Smooth muscle cell (in vitro differentiated cells): ENCODE measurements at regions not wholly inside any gene's neighbourhood (a gene's known extent, or its start where the extent isn't known, plus 50 kb on each side); places are given as distances from the start of the nearest gene placed in this dataset.

Experiments
- DNase-seq: peaks from one replicate; lab custom pipeline; 2025; ENCODE audit not compliant: unreplicated experiment; lab: John Stamatoyannopoulos, UW
- H2AFZ ChIP-seq: fragments of 200-600 bp; sonication (generic); 2 replicates; pipeline ENCODE4 v1.6.0; 2016; ENCODE audit warnings: antibody characterized with exemption, low read depth, mild to moderate bottlenecking
- H3F3A ChIP-seq: fragments of 200-600 bp; sonication (generic); 2 replicates; pipeline ENCODE4 v1.6.0; 2017; ENCODE audit warnings: antibody characterized with exemption, low read depth
- H3K27ac ChIP-seq: fragments of 200-600 bp; sonication (generic); 2 replicates; pipeline ENCODE4 v1.5.1; 2016; ENCODE audit warnings: low read depth, mild to moderate bottlenecking
- H3K27me3 ChIP-seq: fragments of 200-600 bp; sonication (generic); 2 replicates; pipeline ENCODE4 v1.6.1; 2016; ENCODE audit warnings: low read depth, mild to moderate bottlenecking
- H3K36me3 ChIP-seq: fragments of 200-600 bp; sonication (generic); 2 replicates; pipeline ENCODE4 v1.5.1; 2016; ENCODE audit warnings: low read depth
- H3K4me1 ChIP-seq: fragments of 200-600 bp; sonication (generic); 2 replicates; pipeline ENCODE4 v1.5.1; 2016; ENCODE audit warnings: low read depth
- H3K4me2 ChIP-seq: fragments of 200-600 bp; sonication (generic); 2 replicates; pipeline ENCODE4 v1.6.0; 2016; ENCODE audit warnings: mild to moderate bottlenecking
- H3K4me3 ChIP-seq: fragments of 200-600 bp; sonication (generic); 2 replicates; pipeline ENCODE4 v1.5.1; 2016; ENCODE audit warnings: mild to moderate bottlenecking
- H3K79me2 ChIP-seq: fragments of 200-600 bp; sonication (generic); 2 replicates; pipeline ENCODE4 v1.6.0; 2016; ENCODE audit warnings: low read depth, mild to moderate bottlenecking
- H3K9ac ChIP-seq: fragments of 200-600 bp; sonication (generic); 2 replicates; pipeline ENCODE4 v1.6.0; 2016; ENCODE audit warnings: low read depth
- H3K9me3 ChIP-seq: fragments of 200-600 bp; sonication (generic); replicated peaks from 2 replicates; pipeline ENCODE4 v1.5.1; 2016; ENCODE audit warnings: low read depth
- H4K20me1 ChIP-seq: fragments of 200-600 bp; sonication (generic); 2 replicates; pipeline ENCODE4 v1.6.0; 2016; ENCODE audit warnings: low read depth
- WGBS: methylation state at CpG from one replicate; pipeline ENCODE4 v1.1.7; 2016; ENCODE audit warnings: low lambda C conversion rate; 5-methylcytosine and 5-hydroxymethylcytosine counted together
- TF ChIP-seq, protein P1 (sequence below): fragments of 200-600 bp; sonication (generic); IDR thresholded peaks from 2 replicates; pipeline ENCODE4 v1.5.1; 2017; ENCODE audit warnings: borderline replicate concordance, mild to moderate bottlenecking, antibody characterized with exemption; ENCODE audit not compliant: insufficient read depth, poor library complexity, severe bottlenecking

DNA sequence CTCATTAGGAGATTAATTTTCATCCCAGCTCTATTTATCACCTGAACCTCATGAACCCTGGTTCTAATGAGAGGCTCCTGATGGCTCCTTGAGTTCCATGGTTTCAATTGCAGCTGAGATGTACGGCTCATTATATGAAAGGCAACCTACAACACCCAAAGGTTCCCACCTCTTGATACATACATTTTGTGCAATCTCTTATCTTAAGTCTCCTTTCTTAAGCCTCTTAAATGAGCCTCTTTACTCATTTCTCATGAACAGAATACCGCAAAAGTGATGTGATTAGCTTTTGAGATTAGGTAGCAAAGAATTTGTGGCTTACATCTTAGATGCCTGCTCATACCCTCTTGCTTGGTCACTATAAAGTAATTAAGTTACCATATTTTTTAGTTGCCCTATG is 1964.0 kb upstream of the CDH6 start:
- DNase-seq: no peak
- Histone ChIP-seq H3K27me3 (no peaks in the 10 kb centered on the region), H2AFZ (no peak overlapping the region), H3K79me2 (no peaks in the 10 kb centered on the region), H3K4me2 (no peak overlapping the region), H3K9me3 (no peaks in the 10 kb centered on the region), H3F3A (no peaks in the 10 kb centered on the region), H3K4me3 (no peak overlapping the region), H3K36me3 (no peaks in the 10 kb centered on the region), H4K20me1 (no peaks in the 10 kb centered on the region), H3K9ac (no peak overlapping the region), H3K27ac (no peak overlapping the region), H3K4me1 (peaks cover 10% of the 10 kb centered on the region)
- TF ChIP-seq, protein P1, sequence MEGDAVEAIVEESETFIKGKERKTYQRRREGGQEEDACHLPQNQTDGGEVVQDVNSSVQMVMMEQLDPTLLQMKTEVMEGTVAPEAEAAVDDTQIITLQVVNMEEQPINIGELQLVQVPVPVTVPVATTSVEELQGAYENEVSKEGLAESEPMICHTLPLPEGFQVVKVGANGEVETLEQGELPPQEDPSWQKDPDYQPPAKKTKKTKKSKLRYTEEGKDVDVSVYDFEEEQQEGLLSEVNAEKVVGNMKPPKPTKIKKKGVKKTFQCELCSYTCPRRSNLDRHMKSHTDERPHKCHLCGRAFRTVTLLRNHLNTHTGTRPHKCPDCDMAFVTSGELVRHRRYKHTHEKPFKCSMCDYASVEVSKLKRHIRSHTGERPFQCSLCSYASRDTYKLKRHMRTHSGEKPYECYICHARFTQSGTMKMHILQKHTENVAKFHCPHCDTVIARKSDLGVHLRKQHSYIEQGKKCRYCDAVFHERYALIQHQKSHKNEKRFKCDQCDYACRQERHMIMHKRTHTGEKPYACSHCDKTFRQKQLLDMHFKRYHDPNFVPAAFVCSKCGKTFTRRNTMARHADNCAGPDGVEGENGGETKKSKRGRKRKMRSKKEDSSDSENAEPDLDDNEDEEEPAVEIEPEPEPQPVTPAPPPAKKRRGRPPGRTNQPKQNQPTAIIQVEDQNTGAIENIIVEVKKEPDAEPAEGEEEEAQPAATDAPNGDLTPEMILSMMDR: no peak
- WGBS: 67% methylated on average over 2 of the region's 2 CpGs

DNA sequence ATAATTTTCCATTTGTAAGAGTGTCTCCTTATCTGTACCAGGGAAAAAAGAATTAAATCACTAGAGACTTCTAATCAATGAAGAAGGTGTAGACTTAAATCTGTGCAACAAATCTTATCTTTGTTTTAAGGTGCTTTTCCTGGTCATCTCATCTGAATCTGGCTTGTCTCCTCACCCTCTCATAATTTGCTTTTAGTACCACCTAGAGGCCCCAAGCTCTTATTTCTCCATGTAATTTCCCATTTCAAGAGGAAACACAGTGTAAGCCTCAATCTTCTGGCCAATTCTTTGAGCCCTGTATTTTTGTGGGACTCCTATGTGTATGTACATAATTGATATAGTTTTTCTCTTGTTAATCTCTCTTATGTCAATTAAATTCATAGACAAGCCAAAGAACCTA is 1975.3 kb upstream of the CDH6 start:
- Histone ChIP-seq H3K27ac (no peak overlapping the region), H3K9ac (no peak overlapping the region), H3K9me3 (no peaks in the 10 kb centered on the region), H3K79me2 (no peaks in the 10 kb centered on the region), H3K4me1 (no peaks in the 10 kb centered on the region), H2AFZ (no peak overlapping the region), H3K27me3 (no peaks in the 10 kb centered on the region), H4K20me1 (no peaks in the 10 kb centered on the region), H3K36me3 (no peaks in the 10 kb centered on the region), H3K4me2 (no peak overlapping the region), H3K4me3 (no peak overlapping the region), H3F3A (no peaks in the 10 kb centered on the region)
- DNase-seq: no peak
- TF ChIP-seq, protein P1: no peak

DNA sequence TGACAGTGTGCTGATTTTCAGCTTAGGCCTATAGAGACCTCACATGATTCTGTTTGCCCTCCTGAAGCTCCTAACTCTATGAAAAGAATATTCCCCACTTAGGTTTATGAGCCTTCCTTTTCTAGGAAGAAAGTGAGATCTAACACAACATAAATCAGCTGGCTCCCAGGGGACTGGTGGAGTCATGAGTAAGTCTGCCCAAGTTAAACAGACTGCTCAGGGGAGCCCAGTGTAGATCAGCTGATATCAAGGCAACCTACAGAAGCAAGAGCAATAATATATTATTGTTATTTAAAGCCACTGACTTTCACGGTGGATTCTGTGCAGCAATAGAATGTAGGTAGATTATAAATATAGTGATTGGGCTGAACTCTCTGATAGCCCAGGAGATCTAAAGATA is 1978.6 kb upstream of the CDH6 start:
- Histone ChIP-seq H3K36me3 (no peaks in the 10 kb centered on the region), H3K4me2 (no peak overlapping the region), H3K4me1 (no peaks in the 10 kb centered on the region), H3K27me3 (no peaks in the 10 kb centered on the region), H3K4me3 (no peak overlapping the region), H3K9ac (no peak overlapping the region), H3K9me3 (no peaks in the 10 kb centered on the region), H4K20me1 (no peaks in the 10 kb centered on the region), H2AFZ (no peak overlapping the region), H3K79me2 (no peaks in the 10 kb centered on the region), H3F3A (no peaks in the 10 kb centered on the region), H3K27ac (no peak overlapping the region)
- no peak for DNase-seq
- TF ChIP-seq, protein P1: no peak
- 69% methylated on average over 1 of the region's 1 CpG for WGBS

DNA sequence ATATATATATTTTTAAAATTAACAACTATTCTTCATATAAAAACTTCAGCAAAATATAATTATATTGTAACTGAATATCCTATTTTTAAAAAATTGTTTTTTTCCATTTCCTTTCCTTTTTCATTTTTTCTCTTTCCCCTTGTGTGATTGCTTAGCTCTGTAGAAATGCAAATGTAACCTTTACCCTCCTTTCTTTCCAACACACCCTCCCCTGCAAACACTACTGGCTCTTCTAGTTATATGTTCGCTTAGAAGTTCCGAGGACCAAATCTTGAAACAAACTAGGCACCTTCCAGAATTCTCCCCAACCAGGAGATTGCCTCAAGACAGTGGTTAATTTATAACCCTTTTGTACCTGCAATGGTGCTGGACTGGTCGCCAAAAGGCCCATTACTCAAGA is 1980.0 kb upstream of the CDH6 start:
- no peak overlapping the region for H2AFZ ChIP-seq
- no peaks in the 10 kb centered on the region for H3K27me3 ChIP-seq
- H3K79me2 ChIP-seq: no peaks in the 10 kb centered on the region
- H3F3A ChIP-seq: no peaks in the 10 kb centered on the region
- H3K4me3 ChIP-seq: no peak overlapping the region
- no peaks in the 10 kb centered on the region for H3K9me3 ChIP-seq
- no peak for DNase-seq
- no peaks in the 10 kb centered on the region for H3K36me3 ChIP-seq
- no peaks in the 10 kb centered on the region for H4K20me1 ChIP-seq
- H3K4me2 ChIP-seq: no peak overlapping the region
- no peak overlapping the region for H3K9ac ChIP-seq
- TF ChIP-seq, protein P1: no peak
- no peak overlapping the region for H3K27ac ChIP-seq
- WGBS: 79% methylated on average over 3 of the region's 3 CpGs
- H3K4me1 ChIP-seq: no peaks in the 10 kb centered on the region
